HL-60 (cell line): ENCODE measurements at regions not wholly inside any gene's neighbourhood (a gene's known extent, or its start where the extent isn't known, plus 50 kb on each side); places are given as distances from the start of the nearest gene placed in this dataset.
A peak's percentile ranks its signal among the peaks of the same experiment; 100 is the strongest.

Experiments
- DNase-seq, 2 experiments: peaks; one replicate each; pipeline ENCODE4 v3.0.0-alpha.2; 2010 to 2020; ENCODE audit warnings: low read depth in 1 of 2, low spot score in 1 of 2
- H3K27ac ChIP-seq: fragments of 250-450 bp; sonication (Bioruptor Pico); replicated peaks from 2 replicates; pipeline ENCODE4 v1.5.1; 2020; ENCODE audit warnings: mild to moderate bottlenecking, moderate library complexity
- H3K27me3 ChIP-seq: fragments of 250-450 bp; sonication (Bioruptor Pico); 2 replicates; pipeline ENCODE4 v1.5.1; 2021; ENCODE audit warnings: mild to moderate bottlenecking, moderate library complexity; ENCODE audit not compliant: insufficient read depth, poor library complexity, severe bottlenecking
- H3K4me3 ChIP-seq: replicated peaks from 2 replicates; pipeline ENCODE4 v1.5.1; 2011; ENCODE audit warnings: mild to moderate bottlenecking, control low read depth, low read length; ENCODE audit not compliant: insufficient read depth
- GABPA ChIP-seq: IDR thresholded peaks from 2 replicates; pipeline ENCODE4 v1.6.1; 2012; ENCODE audit warnings: low read depth
- POLR2AphosphoS5 ChIP-seq: IDR thresholded peaks from 2 replicates; pipeline ENCODE4 v1.6.1; 2012; ENCODE audit warnings: low read depth
- SPI1 ChIP-seq: IDR thresholded peaks from 2 replicates; pipeline ENCODE4 v1.6.1; 2012; ENCODE audit warnings: low read depth, mild to moderate bottlenecking, borderline replicate concordance
- TF ChIP-seq, protein P1 (sequence below): IDR thresholded peaks from 2 replicates; pipeline ENCODE4 v1.6.1; 2012; ENCODE audit warnings: low read depth; ENCODE audit not compliant: insufficient replicate concordance
- TF ChIP-seq, protein P2 (sequence below): IDR thresholded peaks from one replicate; pipeline ENCODE4 v1.5.1; 2011; ENCODE audit warnings: low read length, control low read depth, inconsistent platforms; ENCODE audit not compliant: insufficient read depth

DNA sequence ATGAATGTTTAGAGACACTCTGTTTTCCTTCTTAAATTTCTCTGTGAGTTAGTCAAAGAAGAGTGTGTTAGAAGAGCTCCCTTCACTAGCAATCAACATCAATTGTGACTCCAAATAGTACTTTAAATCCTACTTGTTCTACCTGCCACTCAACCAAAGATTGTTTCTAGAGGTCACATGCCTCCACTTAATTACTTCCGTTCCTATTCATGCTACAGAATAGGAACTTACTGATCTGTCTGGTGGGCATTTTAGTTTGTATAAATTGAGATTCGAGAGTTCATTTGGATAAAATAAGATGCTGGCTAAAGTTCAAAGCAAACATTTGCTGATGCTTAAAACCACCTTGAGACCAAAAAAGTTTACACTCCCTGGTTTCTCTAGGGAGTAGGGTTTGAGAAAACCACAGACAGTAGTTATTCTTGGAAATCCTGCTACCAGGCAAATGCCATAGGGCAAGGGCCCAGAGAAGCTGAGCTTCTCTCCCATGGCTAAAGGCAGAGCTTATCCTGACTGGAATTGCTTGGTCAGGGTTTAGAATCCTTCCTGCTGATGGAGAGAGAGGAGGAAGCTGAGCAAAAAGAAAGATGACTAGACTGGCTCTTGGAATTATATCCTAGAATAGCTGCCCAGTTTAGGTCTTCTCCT is 389.6 kb upstream of the ATP2B1 start:
- no peak for DNase-seq
- no peak for TF ChIP-seq SPI1
- TF ChIP-seq, protein P1, sequence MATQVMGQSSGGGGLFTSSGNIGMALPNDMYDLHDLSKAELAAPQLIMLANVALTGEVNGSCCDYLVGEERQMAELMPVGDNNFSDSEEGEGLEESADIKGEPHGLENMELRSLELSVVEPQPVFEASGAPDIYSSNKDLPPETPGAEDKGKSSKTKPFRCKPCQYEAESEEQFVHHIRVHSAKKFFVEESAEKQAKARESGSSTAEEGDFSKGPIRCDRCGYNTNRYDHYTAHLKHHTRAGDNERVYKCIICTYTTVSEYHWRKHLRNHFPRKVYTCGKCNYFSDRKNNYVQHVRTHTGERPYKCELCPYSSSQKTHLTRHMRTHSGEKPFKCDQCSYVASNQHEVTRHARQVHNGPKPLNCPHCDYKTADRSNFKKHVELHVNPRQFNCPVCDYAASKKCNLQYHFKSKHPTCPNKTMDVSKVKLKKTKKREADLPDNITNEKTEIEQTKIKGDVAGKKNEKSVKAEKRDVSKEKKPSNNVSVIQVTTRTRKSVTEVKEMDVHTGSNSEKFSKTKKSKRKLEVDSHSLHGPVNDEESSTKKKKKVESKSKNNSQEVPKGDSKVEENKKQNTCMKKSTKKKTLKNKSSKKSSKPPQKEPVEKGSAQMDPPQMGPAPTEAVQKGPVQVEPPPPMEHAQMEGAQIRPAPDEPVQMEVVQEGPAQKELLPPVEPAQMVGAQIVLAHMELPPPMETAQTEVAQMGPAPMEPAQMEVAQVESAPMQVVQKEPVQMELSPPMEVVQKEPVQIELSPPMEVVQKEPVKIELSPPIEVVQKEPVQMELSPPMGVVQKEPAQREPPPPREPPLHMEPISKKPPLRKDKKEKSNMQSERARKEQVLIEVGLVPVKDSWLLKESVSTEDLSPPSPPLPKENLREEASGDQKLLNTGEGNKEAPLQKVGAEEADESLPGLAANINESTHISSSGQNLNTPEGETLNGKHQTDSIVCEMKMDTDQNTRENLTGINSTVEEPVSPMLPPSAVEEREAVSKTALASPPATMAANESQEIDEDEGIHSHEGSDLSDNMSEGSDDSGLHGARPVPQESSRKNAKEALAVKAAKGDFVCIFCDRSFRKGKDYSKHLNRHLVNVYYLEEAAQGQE, result no peak
- no peak for TF ChIP-seq GABPA
- no peak for TF ChIP-seq POLR2AphosphoS5
- TF ChIP-seq, protein P2, sequence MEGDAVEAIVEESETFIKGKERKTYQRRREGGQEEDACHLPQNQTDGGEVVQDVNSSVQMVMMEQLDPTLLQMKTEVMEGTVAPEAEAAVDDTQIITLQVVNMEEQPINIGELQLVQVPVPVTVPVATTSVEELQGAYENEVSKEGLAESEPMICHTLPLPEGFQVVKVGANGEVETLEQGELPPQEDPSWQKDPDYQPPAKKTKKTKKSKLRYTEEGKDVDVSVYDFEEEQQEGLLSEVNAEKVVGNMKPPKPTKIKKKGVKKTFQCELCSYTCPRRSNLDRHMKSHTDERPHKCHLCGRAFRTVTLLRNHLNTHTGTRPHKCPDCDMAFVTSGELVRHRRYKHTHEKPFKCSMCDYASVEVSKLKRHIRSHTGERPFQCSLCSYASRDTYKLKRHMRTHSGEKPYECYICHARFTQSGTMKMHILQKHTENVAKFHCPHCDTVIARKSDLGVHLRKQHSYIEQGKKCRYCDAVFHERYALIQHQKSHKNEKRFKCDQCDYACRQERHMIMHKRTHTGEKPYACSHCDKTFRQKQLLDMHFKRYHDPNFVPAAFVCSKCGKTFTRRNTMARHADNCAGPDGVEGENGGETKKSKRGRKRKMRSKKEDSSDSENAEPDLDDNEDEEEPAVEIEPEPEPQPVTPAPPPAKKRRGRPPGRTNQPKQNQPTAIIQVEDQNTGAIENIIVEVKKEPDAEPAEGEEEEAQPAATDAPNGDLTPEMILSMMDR, result no peak
- no peak overlapping the region for H3K27ac ChIP-seq
- no peak overlapping the region for H3K4me3 ChIP-seq
- H3K27me3 ChIP-seq, result no peaks in the 10 kb centered on the region

DNA sequence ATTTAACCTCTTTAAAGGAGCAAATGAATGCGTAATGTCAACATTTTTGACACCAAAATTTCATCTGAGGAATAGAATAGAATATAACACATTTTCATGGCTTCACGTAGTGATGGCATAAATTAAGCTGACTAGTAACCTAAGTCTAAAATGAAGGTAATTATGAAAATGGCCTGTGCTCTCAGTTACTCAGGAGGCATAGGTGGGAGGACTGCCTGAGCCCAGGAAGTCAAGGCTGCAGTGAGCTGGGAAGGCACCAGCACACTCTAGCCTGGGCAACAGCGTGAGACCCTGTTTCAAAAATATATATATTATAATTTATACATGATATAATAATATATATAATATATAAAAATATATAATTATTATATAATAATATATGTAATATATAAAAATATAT is 383.2 kb upstream of the ATP2B1 start:
- Histone ChIP-seq H3K4me3 (no peak overlapping the region), H3K27ac (no peak overlapping the region), H3K27me3 (no peaks in the 10 kb centered on the region)
- TF ChIP-seq, protein P1, result no peak
- TF ChIP-seq POLR2AphosphoS5 (no peak), GABPA (no peak)
- TF ChIP-seq, protein P2, result no peak
- DNase-seq, result no peak

DNA sequence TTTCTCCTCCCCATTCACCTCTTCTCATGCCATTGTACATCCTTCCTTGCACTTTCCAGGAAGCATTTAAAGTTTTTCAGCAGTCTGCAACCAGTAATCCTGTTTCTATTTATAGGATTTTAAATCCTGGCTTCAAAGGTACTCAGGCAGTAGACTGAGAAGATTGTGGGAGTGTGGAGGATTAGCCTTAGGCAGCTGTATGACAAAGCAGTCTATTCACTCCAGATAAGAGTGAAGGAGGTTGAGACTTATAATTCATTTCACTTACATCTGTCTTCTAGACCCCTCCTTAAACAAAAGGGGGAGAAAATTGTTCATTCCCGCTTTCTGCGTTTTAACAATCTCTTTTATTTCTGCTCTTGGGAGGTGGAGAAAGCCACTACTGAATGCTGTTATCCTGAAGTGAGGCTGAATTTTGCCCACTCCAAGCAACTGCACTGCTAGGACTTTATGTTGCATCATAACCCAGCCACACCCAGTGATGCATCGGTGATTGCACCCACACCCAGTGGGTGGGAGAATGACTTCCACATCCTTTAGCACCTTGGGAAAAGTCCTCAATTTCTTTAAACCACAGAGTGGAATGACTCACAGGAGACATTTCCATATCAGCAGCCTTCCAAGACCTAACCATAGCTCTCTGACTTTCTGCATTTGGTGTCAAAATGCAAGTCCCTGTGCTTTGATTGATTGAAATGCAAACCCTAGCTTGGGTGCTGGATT is 382.5 kb upstream of the ATP2B1 start:
- Histone ChIP-seq H3K4me3 (no peak overlapping the region), H3K27me3 (no peaks in the 10 kb centered on the region), H3K27ac (no peak overlapping the region)
- DNase-seq, result peak in 1 of 2 experiments; percentile 4
- TF ChIP-seq POLR2AphosphoS5, result no peak
- TF ChIP-seq GABPA, result no peak
- no peak for TF ChIP-seq SPI1
- TF ChIP-seq, protein P2, result no peak
- TF ChIP-seq, protein P1, result no peak
